Body of pancreas (tissue), 4 donors: ENCODE measurements at regions not wholly inside any gene's neighbourhood (a gene's known extent, or its start where the extent isn't known, plus 50 kb on each side); places are given as distances from the start of the nearest gene placed in this dataset.

ENCODE experiments used
- ATAC-seq: fragments of 150-250 bp; one replicate; pipeline ENCODE4 v1.9.1; 2016
- DNase-seq, 4 donors: peaks; one replicate each; pipeline ENCODE4 v3.0.0-alpha.2; 2019
- H3K27ac ChIP-seq, 4 donors: fragments of 200-600 bp; sonication (generic); 1 replicate in 3 of 4; 2 replicates in 1 of 4; pipeline versions ENCODE4 v1.5.1 to v1.6.1; 2016 to 2019; ENCODE audit warnings: mild to moderate bottlenecking in 1 of 4, mixed read lengths in 1 of 4, moderate library complexity in 1 of 4
- H3K27me3 ChIP-seq, 2 donors: fragments of 200-600 bp; sonication (generic); one replicate each; pipeline ENCODE4 v1.6.0; 2016; ENCODE audit warnings: mild to moderate bottlenecking in 1 of 2
- H3K36me3 ChIP-seq, 2 donors: fragments of 200-600 bp; sonication (generic); replicated peaks in 1 of 2; 2 replicates each; pipeline ENCODE4 v1.5.1; 2016; ENCODE audit warnings: low read depth in 2 of 2; ENCODE audit not compliant: insufficient read depth in 1 of 2
- H3K4me1 ChIP-seq: fragments of 200-600 bp; sonication (generic); one replicate; pipeline ENCODE4 v1.6.0; 2016
- H3K4me3 ChIP-seq, 2 donors: fragments of 200-600 bp; sonication (generic); 1 replicate in 1 of 2; 2 replicates in 1 of 2; pipeline ENCODE4 v1.5.1; 2016 to 2019
- H3K9me3 ChIP-seq, 3 donors: fragments of 200-600 bp; sonication (generic); 1 replicate in 2 of 3; 2 replicates in 1 of 3; pipeline ENCODE4 v1.5.1; 2016
- POLR2A ChIP-seq, 3 donors: fragments of 450-650 bp; IDR thresholded peaks; one replicate each; pipeline ENCODE4 v1.6.1; 2016; ENCODE audit warnings: antibody characterized with exemption in 3 of 3, mild to moderate bottlenecking in 2 of 3
- WGBS, 2 donors: methylation state at CpG; one replicate each; pipeline ENCODE4 v1.1.5; 2017; 5-methylcytosine and 5-hydroxymethylcytosine counted together
- intact Hi-C: fragments of 100-400 bp; cut with DNase I; formaldehyde crosslinking; loops from one replicate; pipeline ENCODE4 v1.15.1; 2023
- TF ChIP-seq, protein P1 (sequence below), 7 experiments: fragments of 450-650 bp in 4 of 7; fragments of 200-600 bp in 3 of 7; sonication (generic) in 3 of 7; IDR thresholded peaks; one replicate each; pipeline ENCODE4 v1.5.1; 2016 to 2019; ENCODE audit warnings: antibody characterized with exemption in 7 of 7

DNA sequence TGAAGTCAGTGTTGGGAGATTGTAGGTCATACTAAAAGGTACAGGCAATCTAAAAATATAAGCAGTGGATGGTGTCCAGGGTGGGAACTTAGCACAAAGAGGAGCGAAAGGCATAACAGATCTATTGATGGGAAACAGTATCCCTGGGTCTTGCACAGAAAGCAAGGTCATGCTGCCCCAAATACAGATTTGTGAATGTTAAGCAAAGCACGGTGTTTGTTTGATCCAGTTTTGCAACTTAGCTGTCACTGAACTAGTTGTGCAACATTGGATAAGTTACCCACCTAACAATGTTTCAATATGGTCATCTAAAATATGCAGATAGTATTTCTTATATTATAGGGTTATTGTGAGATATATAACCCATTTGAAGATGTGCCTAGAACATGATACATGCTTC lies 162.9 kb downstream of the BLID start:
- intact Hi-C loops = no loop called here
- 54 to 59% methylated on average over 2 of the region's 2 CpGs for WGBS, 2 donors
- H3K27me3 ChIP-seq = no peaks in the 10 kb centered on the region
- no peaks in the 10 kb centered on the region for H3K4me1 ChIP-seq
- no peak overlapping the region for H3K27ac ChIP-seq
- no peak overlapping the region for H3K4me3 ChIP-seq
- H3K36me3 ChIP-seq = no peaks in the 10 kb centered on the region
- ATAC-seq = no peak
- TF ChIP-seq POLR2A (IDR thresholded peaks at IDR 0.05) = no peak
- TF ChIP-seq, protein P1, sequence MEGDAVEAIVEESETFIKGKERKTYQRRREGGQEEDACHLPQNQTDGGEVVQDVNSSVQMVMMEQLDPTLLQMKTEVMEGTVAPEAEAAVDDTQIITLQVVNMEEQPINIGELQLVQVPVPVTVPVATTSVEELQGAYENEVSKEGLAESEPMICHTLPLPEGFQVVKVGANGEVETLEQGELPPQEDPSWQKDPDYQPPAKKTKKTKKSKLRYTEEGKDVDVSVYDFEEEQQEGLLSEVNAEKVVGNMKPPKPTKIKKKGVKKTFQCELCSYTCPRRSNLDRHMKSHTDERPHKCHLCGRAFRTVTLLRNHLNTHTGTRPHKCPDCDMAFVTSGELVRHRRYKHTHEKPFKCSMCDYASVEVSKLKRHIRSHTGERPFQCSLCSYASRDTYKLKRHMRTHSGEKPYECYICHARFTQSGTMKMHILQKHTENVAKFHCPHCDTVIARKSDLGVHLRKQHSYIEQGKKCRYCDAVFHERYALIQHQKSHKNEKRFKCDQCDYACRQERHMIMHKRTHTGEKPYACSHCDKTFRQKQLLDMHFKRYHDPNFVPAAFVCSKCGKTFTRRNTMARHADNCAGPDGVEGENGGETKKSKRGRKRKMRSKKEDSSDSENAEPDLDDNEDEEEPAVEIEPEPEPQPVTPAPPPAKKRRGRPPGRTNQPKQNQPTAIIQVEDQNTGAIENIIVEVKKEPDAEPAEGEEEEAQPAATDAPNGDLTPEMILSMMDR (IDR thresholded peaks at IDR 0.05) = no peak
- no peak for DNase-seq
- no peaks in the 10 kb centered on the region for H3K9me3 ChIP-seq

DNA sequence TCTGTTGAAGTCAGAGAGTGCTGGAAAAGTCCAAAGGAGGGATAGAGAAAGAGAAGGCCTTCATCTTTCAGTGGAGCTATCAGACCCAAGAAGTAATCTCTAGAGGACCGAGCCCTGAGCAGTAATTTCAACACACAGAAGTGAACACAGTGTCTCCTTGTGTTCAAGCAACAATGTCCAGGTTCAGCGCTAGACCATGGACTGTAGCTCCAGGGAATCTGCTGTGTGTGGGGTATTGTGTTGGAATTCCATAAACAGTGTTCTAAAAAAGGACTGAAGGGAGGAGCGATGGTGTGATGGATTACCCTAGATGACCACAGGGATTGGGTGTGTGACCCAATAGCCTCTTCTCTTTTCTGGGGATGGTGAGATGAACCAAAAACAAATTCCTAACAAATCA lies 165.9 kb downstream of the BLID start:
- TF ChIP-seq, protein P1 (IDR thresholded peaks at IDR 0.05) = no peak
- ATAC-seq = no peak
- H3K4me3 ChIP-seq = no peak overlapping the region
- no peaks in the 10 kb centered on the region for H3K4me1 ChIP-seq
- 82 to 86% methylated on average over 3 of the region's 3 CpGs for WGBS, 2 donors
- intact Hi-C loops = no loop called here
- no peaks in the 10 kb centered on the region for H3K9me3 ChIP-seq
- no peak for DNase-seq
- H3K36me3 ChIP-seq = no peaks in the 10 kb centered on the region
- no peaks in the 10 kb centered on the region for H3K27me3 ChIP-seq
- H3K27ac ChIP-seq = no peak overlapping the region

DNA sequence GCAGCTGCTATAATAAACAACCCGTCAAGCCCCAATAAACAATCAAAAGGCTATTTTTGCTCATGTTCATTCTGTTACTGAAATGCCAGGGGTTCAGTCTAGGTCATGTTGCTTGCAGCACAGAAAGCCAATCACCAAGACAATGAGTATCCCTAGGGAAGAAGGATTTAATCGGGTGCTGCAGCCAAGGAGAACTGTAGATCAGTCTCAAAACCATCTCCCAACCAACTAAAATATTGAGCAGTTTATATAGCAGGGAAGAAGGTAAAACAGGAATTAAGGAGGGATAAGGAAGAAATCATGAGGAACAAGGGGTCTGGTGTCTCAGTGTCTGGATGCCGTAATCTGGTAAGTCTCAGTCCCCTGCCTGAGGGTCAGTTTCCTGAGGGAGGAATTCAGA lies 169.5 kb downstream of the BLID start:
- H3K27ac ChIP-seq = no peak overlapping the region
- intact Hi-C loops = no loop called here
- no peak for DNase-seq
- no peaks in the 10 kb centered on the region for H3K36me3 ChIP-seq
- WGBS, 2 donors = 87 to 93% methylated on average over 3 of the region's 3 CpGs
- no peak for ATAC-seq
- H3K9me3 ChIP-seq = no peaks in the 10 kb centered on the region
- no peaks in the 10 kb centered on the region for H3K27me3 ChIP-seq
- no peaks in the 10 kb centered on the region for H3K4me1 ChIP-seq
- H3K4me3 ChIP-seq = no peak overlapping the region
- TF ChIP-seq POLR2A (IDR thresholded peaks at IDR 0.05) = no peak
- TF ChIP-seq, protein P1 (IDR thresholded peaks at IDR 0.05) = no peak

DNA sequence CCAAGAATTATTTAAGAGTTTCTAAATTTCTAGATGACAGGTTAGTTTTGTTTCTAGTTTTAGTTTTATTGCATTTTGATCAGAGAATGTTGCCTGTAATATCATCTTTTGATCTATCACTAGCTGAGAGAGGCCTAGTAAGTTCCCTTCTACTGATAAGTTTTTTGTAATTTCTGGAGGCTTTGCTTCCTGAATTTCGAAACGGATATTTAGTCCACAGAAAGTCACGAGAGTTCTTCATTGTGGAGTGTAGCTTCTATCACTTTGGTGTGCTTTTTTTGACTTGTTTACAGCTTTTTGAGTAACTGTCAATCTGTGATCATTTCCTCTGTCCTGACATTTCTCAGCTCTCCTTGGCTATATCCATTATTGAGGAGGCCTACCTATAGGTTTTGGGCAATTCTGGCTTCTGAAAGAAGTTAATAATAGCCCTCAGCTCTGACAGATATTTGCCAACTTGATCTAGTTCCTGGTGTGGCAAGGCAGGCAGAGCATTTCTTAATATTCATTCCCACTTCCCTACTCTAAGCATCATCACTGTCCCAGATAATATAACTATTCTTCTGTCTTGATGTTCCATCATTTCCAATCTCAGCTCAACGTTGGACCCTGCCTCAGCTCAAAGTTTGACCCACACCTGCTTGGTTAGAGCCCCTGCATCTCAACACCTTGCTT lies 171.3 kb downstream of the BLID start:
- TF ChIP-seq, protein P1 (IDR thresholded peaks at IDR 0.05) = no peak
- TF ChIP-seq POLR2A (IDR thresholded peaks at IDR 0.05) = no peak
- no peaks in the 10 kb centered on the region for H3K4me1 ChIP-seq
- no peaks in the 10 kb centered on the region for H3K9me3 ChIP-seq
- H3K27me3 ChIP-seq = no peaks in the 10 kb centered on the region
- H3K4me3 ChIP-seq = no peak overlapping the region
- ATAC-seq (no peak), DNase-seq (no peak)
- H3K36me3 ChIP-seq = no peaks in the 10 kb centered on the region
- no peak overlapping the region for H3K27ac ChIP-seq
- intact Hi-C loops = no loop called here
- 16 to 34% methylated on average over 4 of the region's 4 CpGs for WGBS, 2 donors

DNA sequence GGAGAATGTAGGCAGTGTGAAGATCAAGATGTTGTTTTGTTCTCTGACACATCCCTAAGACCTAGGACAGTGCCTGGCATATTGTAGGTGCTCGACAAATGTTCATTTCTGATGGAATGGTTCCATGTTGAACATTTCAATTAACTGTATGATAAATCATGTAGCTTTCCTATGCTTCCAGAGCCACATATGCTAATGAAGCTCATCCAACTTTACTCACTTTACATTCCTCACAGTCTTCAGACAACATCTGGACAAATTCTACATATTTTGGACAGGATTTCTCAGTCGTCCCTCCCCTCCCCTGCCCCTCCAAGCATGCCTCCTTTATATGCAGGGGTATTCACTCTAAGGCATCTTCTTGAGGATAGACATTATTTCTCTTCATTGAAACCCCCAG lies 177.9 kb downstream of the BLID start:
- intact Hi-C loops = no loop called here

More for the DNA sequence above, 177.9 kb downstream of the BLID start:
- H3K4me1 ChIP-seq = no peaks in the 10 kb centered on the region
- H3K27me3 ChIP-seq = no peaks in the 10 kb centered on the region
- no peak for DNase-seq
- 46 to 59% methylated on average over 2 of the region's 2 CpGs for WGBS, 2 donors
- H3K36me3 ChIP-seq = no peaks in the 10 kb centered on the region
- TF ChIP-seq POLR2A (IDR thresholded peaks at IDR 0.05) = no peak
- TF ChIP-seq, protein P1 (IDR thresholded peaks at IDR 0.05) = no peak
- ATAC-seq = no peak
- no peak overlapping the region for H3K4me3 ChIP-seq
- H3K27ac ChIP-seq = no peak overlapping the region
- H3K9me3 ChIP-seq = no peaks in the 10 kb centered on the region
